ENCODE measurements at regions not wholly inside any gene's neighbourhood (a gene's known extent, or its start where the extent isn't known, plus 50 kb on each side); places are given as distances from the start of the nearest gene placed in this dataset.

DNA sequence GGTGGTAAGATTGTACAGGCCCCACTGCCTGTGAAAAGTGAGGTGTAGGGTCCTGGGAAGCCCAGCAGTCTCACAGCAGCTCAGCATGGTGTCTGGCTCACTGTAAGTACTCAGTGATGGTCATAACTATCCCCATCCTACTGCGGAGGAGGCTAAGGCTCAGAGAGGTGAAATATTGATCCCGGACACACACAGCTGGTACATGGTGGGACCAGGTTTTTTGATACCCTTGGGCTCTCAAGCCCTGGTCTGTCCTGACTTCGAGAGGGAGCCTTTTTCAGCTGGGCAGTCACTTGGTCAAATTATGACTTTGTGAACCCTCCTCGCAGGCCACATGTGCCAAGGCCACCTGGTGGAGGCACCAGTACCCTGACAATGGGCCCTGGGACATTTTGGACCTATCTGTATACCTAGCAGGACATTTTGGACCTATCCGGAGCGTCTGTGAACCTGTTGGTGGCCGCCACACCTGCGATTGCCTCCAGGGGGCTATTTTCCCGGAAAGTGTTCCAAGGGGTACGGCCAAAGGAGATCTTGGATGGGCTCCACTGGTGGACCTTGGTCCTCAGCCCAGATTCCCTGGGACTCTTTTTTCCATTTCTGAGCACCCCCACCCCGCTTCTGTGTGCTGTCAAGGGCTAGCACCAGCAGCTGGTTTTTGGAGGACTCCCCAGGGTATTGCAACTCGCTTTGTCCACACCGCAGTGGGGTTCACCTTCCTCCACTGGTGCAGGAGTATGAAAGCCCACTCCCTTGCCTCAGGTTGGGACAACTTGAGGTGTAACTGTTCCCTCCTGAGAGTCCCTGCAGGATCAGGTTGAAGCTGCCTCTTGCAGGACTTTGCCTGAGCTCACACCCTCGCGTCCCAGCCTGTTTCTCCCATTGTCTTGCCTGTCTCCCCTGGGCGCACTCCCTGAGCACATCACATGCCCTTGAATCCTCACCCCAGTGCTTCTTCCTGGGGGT, 83.6 kb upstream of the NKD1 start:
- TF ChIP-seq, protein P1, sequence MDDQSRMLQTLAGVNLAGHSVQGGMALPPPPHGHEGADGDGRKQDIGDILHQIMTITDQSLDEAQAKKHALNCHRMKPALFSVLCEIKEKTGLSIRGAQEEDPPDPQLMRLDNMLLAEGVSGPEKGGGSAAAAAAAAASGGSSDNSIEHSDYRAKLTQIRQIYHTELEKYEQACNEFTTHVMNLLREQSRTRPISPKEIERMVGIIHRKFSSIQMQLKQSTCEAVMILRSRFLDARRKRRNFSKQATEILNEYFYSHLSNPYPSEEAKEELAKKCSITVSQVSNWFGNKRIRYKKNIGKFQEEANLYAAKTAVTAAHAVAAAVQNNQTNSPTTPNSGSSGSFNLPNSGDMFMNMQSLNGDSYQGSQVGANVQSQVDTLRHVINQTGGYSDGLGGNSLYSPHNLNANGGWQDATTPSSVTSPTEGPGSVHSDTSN (IDR thresholded peaks at IDR 0.05): no peak
- TF ChIP-seq, protein P2, sequence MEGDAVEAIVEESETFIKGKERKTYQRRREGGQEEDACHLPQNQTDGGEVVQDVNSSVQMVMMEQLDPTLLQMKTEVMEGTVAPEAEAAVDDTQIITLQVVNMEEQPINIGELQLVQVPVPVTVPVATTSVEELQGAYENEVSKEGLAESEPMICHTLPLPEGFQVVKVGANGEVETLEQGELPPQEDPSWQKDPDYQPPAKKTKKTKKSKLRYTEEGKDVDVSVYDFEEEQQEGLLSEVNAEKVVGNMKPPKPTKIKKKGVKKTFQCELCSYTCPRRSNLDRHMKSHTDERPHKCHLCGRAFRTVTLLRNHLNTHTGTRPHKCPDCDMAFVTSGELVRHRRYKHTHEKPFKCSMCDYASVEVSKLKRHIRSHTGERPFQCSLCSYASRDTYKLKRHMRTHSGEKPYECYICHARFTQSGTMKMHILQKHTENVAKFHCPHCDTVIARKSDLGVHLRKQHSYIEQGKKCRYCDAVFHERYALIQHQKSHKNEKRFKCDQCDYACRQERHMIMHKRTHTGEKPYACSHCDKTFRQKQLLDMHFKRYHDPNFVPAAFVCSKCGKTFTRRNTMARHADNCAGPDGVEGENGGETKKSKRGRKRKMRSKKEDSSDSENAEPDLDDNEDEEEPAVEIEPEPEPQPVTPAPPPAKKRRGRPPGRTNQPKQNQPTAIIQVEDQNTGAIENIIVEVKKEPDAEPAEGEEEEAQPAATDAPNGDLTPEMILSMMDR (IDR thresholded peaks at IDR 0.05): no peak
- TF ChIP-seq POLR2A (IDR thresholded peaks at IDR 0.05; ENCODE audit: low read length) (no peak), RAD21 (conservative IDR thresholded peaks at IDR 0.05 in 1 of 2, IDR thresholded peaks at IDR 0.05 in 1 of 2) (no peak), GATA3 (IDR thresholded peaks at IDR 0.05; ENCODE audit: borderline replicate concordance) (no peak), BHLHE40 (IDR thresholded peaks at IDR 0.05; ENCODE audit: low read depth, low read length) (no peak), FOSL2 (IDR thresholded peaks at IDR 0.05) (no peak), FOSL2 (CRISPR knock-in tag; IDR thresholded peaks at IDR 0.05) (no peak), KDM1A (IDR thresholded peaks at IDR 0.05; ENCODE audit: low read depth) (no peak), NR3C1 (IDR thresholded peaks at IDR 0.05) (no peak), HDAC2 (IDR thresholded peaks at IDR 0.05) (no peak), CEBPB (IDR thresholded peaks at IDR 0.05) (no peak), EP300 (IDR thresholded peaks at IDR 0.05) (no peak)
